Gastrocnemius medialis (tissue), 4 donors: ENCODE measurements at regions not wholly inside any gene's neighbourhood (a gene's known extent, or its start where the extent isn't known, plus 50 kb on each side); places are given as distances from the start of the nearest gene placed in this dataset.

Experiments used
- ATAC-seq, 2 donors: fragments of 150-250 bp; one replicate each; pipeline ENCODE4 v1.9.1; 2016
- DNase-seq, 2 donors: peaks; one replicate each; pipeline ENCODE4 v3.0.0-alpha.2; 2019
- H3K27ac ChIP-seq, 4 donors: fragments of 200-600 bp; sonication (generic); 1 replicate in 1 of 4; 2 replicates in 3 of 4; pipeline ENCODE4 v1.5.1; 2016 to 2018; ENCODE audit warnings: mild to moderate bottlenecking in 2 of 4, moderate library complexity in 1 of 4
- H3K27me3 ChIP-seq, 3 donors: fragments of 200-600 bp; sonication (generic) in 2 of 3; 1 replicate in 1 of 3; 2 replicates in 2 of 3; pipeline versions ENCODE4 v1.5.1 to v1.6.0; 2016 to 2019; ENCODE audit warnings: mild to moderate bottlenecking in 1 of 3, moderate library complexity in 1 of 3
- H3K36me3 ChIP-seq, 2 donors: fragments of 200-600 bp; sonication (generic) in 1 of 2; one replicate each; pipeline ENCODE4 v1.5.1; 2017 to 2018
- H3K4me1 ChIP-seq, 2 donors: fragments of 200-600 bp; sonication (generic) in 1 of 2; one replicate each; pipeline ENCODE4 v1.5.1; 2016 to 2017; ENCODE audit warnings: mild to moderate bottlenecking in 2 of 2
- H3K4me3 ChIP-seq, 4 donors: fragments of 200-600 bp; sonication (generic) in 3 of 4; 1 replicate in 1 of 4; 2 replicates in 3 of 4; pipeline ENCODE4 v1.5.1; 2016 to 2019; ENCODE audit warnings: mild to moderate bottlenecking in 2 of 4
- H3K9me3 ChIP-seq, 3 donors: fragments of 200-600 bp; sonication (generic) in 2 of 3; 1 replicate in 1 of 3; 2 replicates in 2 of 3; pipeline ENCODE4 v1.5.1; 2016 to 2019
- CTCF ChIP-seq, 5 experiments: fragments of 450-650 bp in 3 of 5; fragments of 200-600 bp in 2 of 5; sonication (generic) in 2 of 5; IDR thresholded peaks in 4 of 5; conservative IDR thresholded peaks in 1 of 5; 1 replicate in 4 of 5; 2 replicates in 1 of 5; pipeline ENCODE4 v1.5.1; 2016 to 2019; ENCODE audit warnings: antibody characterized with exemption in 5 of 5, mild to moderate bottlenecking in 3 of 5, moderate library complexity in 3 of 5
- POLR2A ChIP-seq, 2 donors: fragments of 450-650 bp; IDR thresholded peaks; one replicate each; pipeline ENCODE4 v1.6.1; 2017; ENCODE audit warnings: antibody characterized with exemption in 2 of 2, mild to moderate bottlenecking in 2 of 2, moderate library complexity in 2 of 2
- in situ Hi-C, 4 donors: fragments of 200-750 bp; cut with MboI; loops; one replicate each; pipeline versions ENCODE4 v1.15.0 to v1.8.0; 2017; ENCODE audit warnings: low sequenced_read_pairs in 4 of 4
- intact Hi-C: fragments of 100-400 bp; cut with DNase I; formaldehyde crosslinking; loops from one replicate; pipeline ENCODE4 v1.15.1; 2023; ENCODE audit warnings: low total_unique reads

GRCh38 chr22:49107961-49108530 is 719.6 kb downstream of the BRD1 start:
- Histone ChIP-seq H3K27ac (no peak overlapping the region), H3K9me3 (no peaks in the 10 kb centered on the region), H3K27me3 (no peaks in the 10 kb centered on the region), H3K4me1 (no peaks in the 10 kb centered on the region), H3K4me3 (no peak overlapping the region), H3K36me3 (no peaks in the 10 kb centered on the region)
- intact Hi-C loops, result no loop called here
- ATAC-seq, result no peak
- DNase-seq, result no peak
- TF ChIP-seq CTCF (IDR thresholded peaks at IDR 0.05 in 4 of 5, conservative IDR thresholded peaks at IDR 0.05 in 1 of 5) (no peak), POLR2A (IDR thresholded peaks at IDR 0.05) (no peak)
- in situ Hi-C loops, result no loop called here

- DNase-seq, result no peak
- ATAC-seq, result no peak
- intact Hi-C loops (no loop called here), in situ Hi-C loops (no loop called here)
- no peaks in the 10 kb centered on the region for H3K9me3 ChIP-seq
- H3K36me3 ChIP-seq, result no peaks in the 10 kb centered on the region
- H3K4me3 ChIP-seq, result no peak overlapping the region
- H3K4me1 ChIP-seq, result no peaks in the 10 kb centered on the region
- H3K27ac ChIP-seq, result no peak overlapping the region
- H3K27me3 ChIP-seq, result no peaks in the 10 kb centered on the region
- TF ChIP-seq POLR2A (IDR thresholded peaks at IDR 0.05) (no peak), CTCF (IDR thresholded peaks at IDR 0.05 in 4 of 5, conservative IDR thresholded peaks at IDR 0.05 in 1 of 5) (no peak)
Measured at GRCh38 chr22:49107561-49107960, 720.1 kb downstream of the BRD1 start.

- ATAC-seq (no peak), DNase-seq (no peak)
- no peak overlapping the region for H3K4me3 ChIP-seq
- no peaks in the 10 kb centered on the region for H3K36me3 ChIP-seq
- no peaks in the 10 kb centered on the region for H3K4me1 ChIP-seq
- intact Hi-C loops, result no loop called here
- no peaks in the 10 kb centered on the region for H3K27me3 ChIP-seq
- no peaks in the 10 kb centered on the region for H3K9me3 ChIP-seq
- no peak overlapping the region for H3K27ac ChIP-seq
- TF ChIP-seq CTCF (IDR thresholded peaks at IDR 0.05 in 4 of 5, conservative IDR thresholded peaks at IDR 0.05 in 1 of 5), result no peak
- no peak for TF ChIP-seq POLR2A (IDR thresholded peaks at IDR 0.05)
- in situ Hi-C loops, result no loop called here
Measured at GRCh38 chr22:49106842-49107152, 720.9 kb downstream of the BRD1 start.

GRCh38 chr22:49106096-49106841 is 721.4 kb downstream of the BRD1 start:
- in situ Hi-C loops, result no loop called here
- ATAC-seq (no peak), DNase-seq (no peak)
- Histone ChIP-seq H3K9me3 (no peaks in the 10 kb centered on the region), H3K4me1 (no peaks in the 10 kb centered on the region), H3K4me3 (no peak overlapping the region), H3K36me3 (no peaks in the 10 kb centered on the region), H3K27ac (no peak overlapping the region), H3K27me3 (no peaks in the 10 kb centered on the region)
- intact Hi-C loops, result no loop called here
- TF ChIP-seq CTCF (IDR thresholded peaks at IDR 0.05 in 4 of 5, conservative IDR thresholded peaks at IDR 0.05 in 1 of 5) (no peak), POLR2A (IDR thresholded peaks at IDR 0.05) (no peak)

- Histone ChIP-seq H3K27ac (no peak overlapping the region), H3K4me1 (no peaks in the 10 kb centered on the region), H3K27me3 (peaks cover 0 to 3% (median 3%) of the 10 kb centered on the region in 3 donors), H3K4me3 (no peak overlapping the region), H3K36me3 (no peaks in the 10 kb centered on the region), H3K9me3 (no peaks in the 10 kb centered on the region)
- TF ChIP-seq POLR2A (IDR thresholded peaks at IDR 0.05), result no peak
- TF ChIP-seq CTCF (IDR thresholded peaks at IDR 0.05 in 4 of 5, conservative IDR thresholded peaks at IDR 0.05 in 1 of 5), result no peak
- no peak for ATAC-seq
- DNase-seq, result no peak
- in situ Hi-C loops, result no loop called here
- intact Hi-C loops, result no loop called here
Measured at GRCh38 chr22:49104434-49104833, 723.2 kb downstream of the BRD1 start.
